ENCODE measurements at regions not wholly inside any gene's neighbourhood (a gene's known extent, or its start where the extent isn't known, plus 50 kb on each side); places are given as distances from the start of the nearest gene placed in this dataset.

GRCh38 chr19:30078381-30078910 lies 136.4 kb downstream of the URI1 start:
- WGBS (ENCODE audit: low lambda C conversion rate), result 17% methylated on average over 4 of the region's 5 CpGs
- POLR2A ChIA-PET, result interaction anchor here (0.5 kb wide), 1 partner anchor 147 kb away, joined by 3 read pairs; no protein-coding TSS in a partner anchor
- Histone ChIP-seq H3K9me3 (no peaks in the 10 kb centered on the region), H3K27me3 (ENCODE audit: insufficient read depth) (no peaks in the 10 kb centered on the region), H3K4me3 (ENCODE audit: low read depth in 2 of 2, low read length in 1 of 2) (no peak overlapping the region), H3K4me2 (no peak overlapping the region), H3K36me3 (replicated peaks in 1 of 2; ENCODE audit: control insufficient read depth in 1 of 2, insufficient read depth in 2 of 2, low read length in 1 of 2) (no peaks in the 10 kb centered on the region), H3K9me2 (no peaks in the 10 kb centered on the region), H3F3A (replicated peaks; ENCODE audit: insufficient read depth) (no peaks in the 10 kb centered on the region), H3K27ac (ENCODE audit: low read depth in 2 of 2, low read length in 1 of 2) (no peak overlapping the region), H3K79me2 (ENCODE audit: insufficient read depth) (no peaks in the 10 kb centered on the region), H2AFZ (ENCODE audit: low read depth) (no peak overlapping the region), H3K9ac (no peak overlapping the region), H4K20me1 (ENCODE audit: insufficient read depth) (no peaks in the 10 kb centered on the region), H3K4me1 (ENCODE audit: control insufficient read depth in 1 of 2, insufficient read depth in 2 of 2, low read depth in 1 of 2, low read length in 1 of 2) (peaks cover 0 to 9% of the 10 kb centered on the region in 2 experiments; a peak in 1 of 4 replicates)
- TF ChIP-seq FOXJ3 (CRISPR knock-in tag; IDR thresholded peaks at IDR 0.05), result no peak
- no peak for TF ChIP-seq MEF2A (IDR thresholded peaks at IDR 0.05; ENCODE audit: borderline replicate concordance, low read depth)
- no peak for TF ChIP-seq RFX5 (IDR thresholded peaks at IDR 0.05; ENCODE audit: low read length)
- no peak for TF ChIP-seq MAX (IDR thresholded peaks at IDR 0.05; ENCODE audit: low read depth)
- TF ChIP-seq EP300 (IDR thresholded peaks at IDR 0.05; ENCODE audit: borderline replicate concordance in 1 of 2, low read depth in 1 of 2, low read length in 1 of 2), result no peak
- no peak for TF ChIP-seq RAD21 (IDR thresholded peaks at IDR 0.05; ENCODE audit: low read length)
- TF ChIP-seq TEAD4 (IDR thresholded peaks at IDR 0.05; ENCODE audit: borderline replicate concordance, insufficient read depth), result no peak
- TF ChIP-seq RCOR1 (IDR thresholded peaks at IDR 0.05; ENCODE audit: low read length), result no peak
- no peak for TF ChIP-seq USF1 (IDR thresholded peaks at IDR 0.05; ENCODE audit: borderline replicate concordance, low read depth)
- TF ChIP-seq JUND (IDR thresholded peaks at IDR 0.05), result no peak
- no peak for TF ChIP-seq FOXM1 (IDR thresholded peaks at IDR 0.05; ENCODE audit: low read depth)
- no peak for TF ChIP-seq EZH2phosphoT487 (IDR thresholded peaks at IDR 0.05; ENCODE audit: borderline replicate concordance, low read depth)
- TF ChIP-seq SMC3 (IDR thresholded peaks at IDR 0.05; ENCODE audit: low read depth, low read length), result no peak
- no peak for TF ChIP-seq ELF1 (IDR thresholded peaks at IDR 0.05)
- TF ChIP-seq CHD2 (IDR thresholded peaks at IDR 0.05; ENCODE audit: low read length, partially characterized antibody), result no peak
- TF ChIP-seq NRF1 (IDR thresholded peaks at IDR 0.05; ENCODE audit: low read depth, low read length), result no peak
- TF ChIP-seq TCF12 (IDR thresholded peaks at IDR 0.05), result no peak
- DNase-seq, result no peak
- CTCF ChIA-PET, result interaction anchor here (1.4 to 2.1 kb wide), 2 partner anchors 28 to 32 kb away, joined by 3 to 9 read pairs; no protein-coding TSS in a partner anchor

- Histone ChIP-seq H3K27ac (ENCODE audit: low read depth in 2 of 2, low read length in 1 of 2) (no peak overlapping the region), H3F3A (replicated peaks; ENCODE audit: insufficient read depth) (no peaks in the 10 kb centered on the region), H3K27me3 (ENCODE audit: insufficient read depth) (no peaks in the 10 kb centered on the region), H3K4me3 (ENCODE audit: low read depth in 2 of 2, low read length in 1 of 2) (no peak overlapping the region), H3K4me2 (no peak overlapping the region), H3K79me2 (ENCODE audit: insufficient read depth) (no peaks in the 10 kb centered on the region), H2AFZ (ENCODE audit: low read depth) (no peak overlapping the region), H4K20me1 (ENCODE audit: insufficient read depth) (no peaks in the 10 kb centered on the region), H3K9me2 (no peaks in the 10 kb centered on the region), H3K36me3 (replicated peaks in 1 of 2; ENCODE audit: control insufficient read depth in 1 of 2, insufficient read depth in 2 of 2, low read length in 1 of 2) (no peaks in the 10 kb centered on the region), H3K4me1 (ENCODE audit: control insufficient read depth in 1 of 2, insufficient read depth in 2 of 2, low read depth in 1 of 2, low read length in 1 of 2) (peaks cover 0 to 14% of the 10 kb centered on the region in 2 experiments; a peak in 2 of 4 replicates), H3K9me3 (no peaks in the 10 kb centered on the region), H3K9ac (no peak overlapping the region)
- ChIA-PET POLR2A (no interaction called here), CTCF (interaction anchor here (2.1 kb wide), 1 partner anchor 33 kb away, joined by 9 read pairs; no protein-coding TSS in a partner anchor)
- DNase-seq, result no peak
- 30% methylated on average over 4 of the region's 4 CpGs for WGBS (ENCODE audit: low lambda C conversion rate)
- TF ChIP-seq FOXM1 (IDR thresholded peaks at IDR 0.05; ENCODE audit: low read depth) (no peak), YY1 (IDR thresholded peaks at IDR 0.05; ENCODE audit: low read depth) (no peak), SIN3A (IDR thresholded peaks at IDR 0.05; ENCODE audit: borderline replicate concordance, low read depth, low read length) (no peak), NFIC (IDR thresholded peaks at IDR 0.05; ENCODE audit: borderline replicate concordance) (no peak), SMC3 (IDR thresholded peaks at IDR 0.05; ENCODE audit: low read depth, low read length) (no peak), RCOR1 (IDR thresholded peaks at IDR 0.05; ENCODE audit: low read length) (no peak), REST (IDR thresholded peaks at IDR 0.05; ENCODE audit: low read depth, low read length) (no peak), USF2 (IDR thresholded peaks at IDR 0.05; ENCODE audit: borderline replicate concordance, low read depth, low read length) (no peak), RAD21 (IDR thresholded peaks at IDR 0.05; ENCODE audit: low read length) (no peak), TEAD4 (IDR thresholded peaks at IDR 0.05; ENCODE audit: borderline replicate concordance, insufficient read depth) (no peak)
Measured at GRCh38 chr19:30079200-30079599, 137.2 kb downstream of the URI1 start.

Data from SK-N-SH (cell line).